NT2/D1 (cell line): ENCODE measurements at regions not wholly inside any gene's neighbourhood (a gene's known extent, or its start where the extent isn't known, plus 50 kb on each side); places are given as distances from the start of the nearest gene placed in this dataset.

Experiments
- DNase-seq: peaks from one replicate; pipeline ENCODE4 v3.0.0-alpha.2; 2011; ENCODE audit warnings: low read depth, low spot score
- H3K27me3 ChIP-seq: 2 replicates; pipeline ENCODE4 v1.6.0; 2011; ENCODE audit warnings: mild to moderate bottlenecking; ENCODE audit not compliant: insufficient read length, insufficient read depth
- H3K36me3 ChIP-seq: 2 replicates; pipeline ENCODE4 v1.6.1; 2011; ENCODE audit warnings: mild to moderate bottlenecking, low read length, mixed read lengths; ENCODE audit not compliant: insufficient read depth, insufficient read length
- H3K4me1 ChIP-seq: 2 replicates; pipeline ENCODE4 v1.5.1; 2011; ENCODE audit not compliant: insufficient read depth, insufficient read length
- H3K4me3 ChIP-seq: 2 replicates; pipeline ENCODE4 v1.5.1; 2011; ENCODE audit warnings: low read depth; ENCODE audit not compliant: insufficient read length
- H3K9ac ChIP-seq: 2 replicates; pipeline ENCODE4 v1.6.0; 2011; ENCODE audit warnings: low read depth; ENCODE audit not compliant: insufficient read length
- H3K9me3 ChIP-seq: 2 replicates; pipeline ENCODE4 v1.5.1; 2011; ENCODE audit warnings: mild to moderate bottlenecking, low read length; ENCODE audit not compliant: insufficient read depth
- SUZ12 ChIP-seq: IDR thresholded peaks from 2 replicates; pipeline ENCODE4 v1.6.1; 2011; ENCODE audit not compliant: insufficient read length, insufficient read depth; ENCODE audit errors: extremely low read depth
- YY1 ChIP-seq: IDR thresholded peaks from 2 replicates; pipeline ENCODE4 v1.6.1; 2011; ENCODE audit not compliant: insufficient read length, insufficient read depth
- ZNF274 ChIP-seq: IDR thresholded peaks from 2 replicates; pipeline ENCODE4 v1.6.1; 2011; ENCODE audit warnings: mild to moderate bottlenecking, low read depth, low read length

DNA sequence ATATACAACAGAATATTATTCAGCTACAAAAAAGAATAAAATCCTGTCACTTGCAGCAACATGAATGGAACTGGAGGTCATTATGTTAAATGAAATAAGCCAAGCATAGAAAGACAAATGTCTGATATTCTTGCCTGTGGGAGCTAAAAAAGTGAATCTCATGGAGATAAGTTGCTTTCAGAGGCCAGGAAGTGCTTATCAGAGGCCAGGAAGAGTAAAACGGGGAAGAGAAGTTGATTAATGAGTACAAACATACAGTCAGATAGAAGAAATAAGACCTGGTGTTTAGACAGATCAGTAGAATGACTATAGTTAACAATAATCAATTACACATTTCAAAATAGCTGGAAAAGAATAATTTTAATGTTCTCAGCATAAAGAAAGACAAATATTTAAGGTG, 54.4 kb upstream of the CPHXL start:
- Histone ChIP-seq H3K4me1 (no peaks in the 10 kb centered on the region), H3K36me3 (no peaks in the 10 kb centered on the region), H3K27me3 (no peaks in the 10 kb centered on the region), H3K9ac (no peak overlapping the region), H3K4me3 (no peak overlapping the region), H3K9me3 (no peaks in the 10 kb centered on the region)
- no peak for DNase-seq
- no peak for TF ChIP-seq SUZ12
- no peak for TF ChIP-seq YY1
- no peak for TF ChIP-seq ZNF274

DNA sequence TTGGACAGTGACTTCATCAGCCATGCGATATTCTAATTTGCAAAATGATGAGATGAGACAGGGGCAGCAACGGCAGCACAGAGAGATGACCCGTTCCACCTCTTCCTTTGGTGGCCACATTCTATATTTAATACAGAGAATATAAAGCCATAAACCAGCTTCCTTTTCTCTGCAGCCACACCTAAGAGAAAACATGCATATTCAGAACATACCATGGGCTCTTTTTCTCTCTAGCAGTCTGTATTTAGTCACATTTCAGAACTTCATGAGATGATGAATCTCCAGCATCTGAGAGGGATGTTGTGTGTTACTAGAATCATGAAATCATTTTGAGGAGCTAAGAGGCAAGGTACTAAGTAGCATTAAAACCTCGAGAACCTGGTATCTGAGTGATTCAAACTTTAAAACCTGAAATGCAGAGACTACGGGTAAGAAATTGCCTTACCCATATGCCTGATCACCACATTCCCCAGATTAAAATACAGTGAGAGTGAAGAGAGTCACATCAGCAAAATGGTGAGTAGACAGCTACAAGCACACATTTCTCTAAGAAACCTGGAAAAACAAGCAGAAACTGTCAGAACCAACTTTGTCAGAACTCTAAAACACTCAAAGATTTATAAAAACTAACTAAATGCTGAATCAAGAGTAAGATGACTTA, 55.5 kb upstream of the CPHXL start:
- no peak for DNase-seq
- H3K9me3 ChIP-seq: no peaks in the 10 kb centered on the region
- TF ChIP-seq YY1 (no peak), ZNF274 (no peak), SUZ12 (no peak)
- H3K4me3 ChIP-seq: no peak overlapping the region
- H3K9ac ChIP-seq: no peak overlapping the region
- no peaks in the 10 kb centered on the region for H3K4me1 ChIP-seq
- H3K27me3 ChIP-seq: no peaks in the 10 kb centered on the region
- H3K36me3 ChIP-seq: no peaks in the 10 kb centered on the region

DNA sequence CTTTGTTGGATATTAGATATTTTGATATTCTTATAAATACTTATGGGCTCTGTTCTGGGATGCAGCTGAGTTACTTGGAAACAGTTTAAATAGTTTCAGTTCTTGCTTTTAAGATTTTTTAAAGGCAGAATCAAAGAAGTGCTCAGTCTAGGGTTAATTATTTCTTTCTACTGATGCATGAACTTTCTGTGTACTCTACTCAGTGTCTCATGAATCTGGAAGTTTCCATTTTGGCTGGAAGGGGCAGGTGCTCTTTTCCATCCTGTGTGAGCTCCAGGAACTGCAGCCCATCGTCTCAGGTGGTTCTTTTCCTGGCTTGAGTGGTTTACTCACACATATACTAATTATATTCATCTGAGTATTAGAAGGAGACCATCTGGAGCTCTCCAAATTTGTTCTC, 61.1 kb upstream of the CPHXL start:
- H3K27me3 ChIP-seq: no peaks in the 10 kb centered on the region
- no peaks in the 10 kb centered on the region for H3K4me1 ChIP-seq
- no peak for TF ChIP-seq ZNF274
- TF ChIP-seq SUZ12: no peak
- no peak for TF ChIP-seq YY1
- no peak overlapping the region for H3K4me3 ChIP-seq
- H3K9me3 ChIP-seq: no peaks in the 10 kb centered on the region
- H3K36me3 ChIP-seq: no peaks in the 10 kb centered on the region
- no peak for DNase-seq
- no peak overlapping the region for H3K9ac ChIP-seq

DNA sequence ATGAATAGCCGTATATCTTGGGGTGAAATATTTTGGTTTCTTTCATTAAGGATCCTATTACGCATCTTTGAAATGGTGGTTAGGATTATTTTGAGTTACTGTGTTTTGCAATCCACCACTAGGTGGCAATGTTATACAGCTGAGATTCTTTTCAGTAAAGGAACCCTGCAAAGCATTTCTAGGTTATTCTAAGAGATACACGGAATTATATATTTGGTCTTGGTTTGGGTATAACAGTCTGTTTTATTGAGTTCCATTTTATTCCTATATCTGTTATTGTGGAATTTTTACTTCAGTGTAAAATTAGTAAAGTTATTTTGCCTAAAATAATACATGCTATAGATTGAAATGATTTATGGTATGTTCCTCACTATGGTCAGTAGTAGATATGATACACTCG, 62.9 kb upstream of the CPHXL start:
- DNase-seq: peak; percentile 30
- no peaks in the 10 kb centered on the region for H3K4me1 ChIP-seq
- no peaks in the 10 kb centered on the region for H3K27me3 ChIP-seq
- no peaks in the 10 kb centered on the region for H3K36me3 ChIP-seq
- no peaks in the 10 kb centered on the region for H3K9me3 ChIP-seq
- TF ChIP-seq ZNF274 (no peak), YY1 (no peak), SUZ12 (no peak)
- H3K4me3 ChIP-seq: no peak overlapping the region
- no peak overlapping the region for H3K9ac ChIP-seq

DNA sequence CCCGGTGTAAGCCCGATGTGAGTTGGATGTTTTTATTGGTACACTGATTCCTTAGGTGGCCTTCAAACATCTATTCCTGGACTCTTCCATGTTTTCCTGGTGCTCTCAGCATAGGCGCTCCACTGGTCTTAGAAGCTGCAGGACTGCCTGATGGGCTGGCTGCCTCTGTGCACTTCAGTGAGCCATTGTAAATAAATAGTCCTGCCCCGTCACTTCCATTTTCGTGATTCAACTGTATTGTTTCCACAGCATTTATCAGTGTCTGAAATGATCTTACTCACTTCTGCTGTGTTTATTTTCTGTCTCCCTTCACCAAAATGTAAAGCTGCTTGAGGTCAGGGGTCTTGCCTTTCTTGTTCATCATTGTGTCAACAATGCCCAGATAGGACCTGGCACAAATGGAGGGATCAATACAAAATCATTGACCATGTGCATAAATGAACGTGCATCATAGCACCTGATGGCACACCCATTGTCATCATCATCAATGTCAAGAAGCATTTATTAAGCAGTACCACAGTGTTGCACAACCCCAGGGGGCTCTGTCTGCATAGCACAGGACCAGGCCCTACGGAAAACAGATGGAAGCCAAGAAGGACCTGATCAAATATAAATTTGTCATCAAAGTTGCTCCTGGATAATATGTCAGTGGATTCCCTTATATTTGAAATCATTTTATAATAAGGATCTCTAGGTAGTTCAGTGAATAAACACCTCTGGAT, 66.6 kb upstream of the CPHXL start:
- H3K4me3 ChIP-seq: no peak overlapping the region
- no peak overlapping the region for H3K9ac ChIP-seq
- DNase-seq: no peak
- no peaks in the 10 kb centered on the region for H3K36me3 ChIP-seq
- H3K4me1 ChIP-seq: no peaks in the 10 kb centered on the region
- no peaks in the 10 kb centered on the region for H3K9me3 ChIP-seq
- no peaks in the 10 kb centered on the region for H3K27me3 ChIP-seq
- no peak for TF ChIP-seq ZNF274
- no peak for TF ChIP-seq YY1
- TF ChIP-seq SUZ12: no peak

DNA sequence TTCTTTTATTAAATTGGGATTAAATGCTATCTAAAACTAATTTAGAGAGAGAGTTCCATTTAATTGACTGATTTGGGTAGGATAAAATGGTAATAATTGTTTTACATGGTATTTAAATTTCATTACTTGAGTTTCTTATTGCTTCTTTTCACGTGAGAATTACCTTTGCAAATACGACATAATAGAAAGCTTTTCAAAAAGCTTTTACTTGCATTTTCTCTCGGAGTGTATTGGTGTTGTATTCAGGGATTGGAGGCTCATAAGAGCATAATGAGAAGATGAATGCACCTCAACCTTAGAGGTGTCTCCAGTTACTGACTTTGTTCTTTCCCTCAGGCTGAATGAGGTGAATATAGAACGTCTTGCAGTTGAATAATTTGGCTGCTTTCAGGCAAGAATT, 67.4 kb upstream of the CPHXL start:
- no peak for DNase-seq
- Histone ChIP-seq H3K4me3 (no peak overlapping the region), H3K4me1 (no peaks in the 10 kb centered on the region), H3K9me3 (no peaks in the 10 kb centered on the region), H3K9ac (no peak overlapping the region), H3K36me3 (no peaks in the 10 kb centered on the region), H3K27me3 (no peaks in the 10 kb centered on the region)
- TF ChIP-seq YY1: no peak
- TF ChIP-seq SUZ12: no peak
- TF ChIP-seq ZNF274: no peak

DNA sequence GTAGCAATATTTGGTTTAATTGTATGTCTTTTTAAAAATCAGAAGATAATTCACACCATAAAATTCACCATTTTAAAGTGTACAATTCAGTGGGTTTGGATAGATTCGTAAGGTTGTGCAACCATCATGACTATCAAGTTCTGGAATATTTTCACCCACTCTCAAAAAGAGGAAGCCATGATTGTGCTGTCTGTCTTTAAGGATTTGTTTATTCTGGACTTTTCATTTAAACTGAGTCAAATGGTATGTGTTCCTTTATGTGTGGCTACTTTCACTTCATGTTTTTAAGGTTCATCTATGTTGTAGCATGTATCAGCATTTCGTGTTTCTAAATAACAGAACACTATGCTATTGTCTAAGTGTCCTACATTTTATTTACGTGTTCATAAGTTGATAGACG, 68.1 kb upstream of the CPHXL start:
- H3K9me3 ChIP-seq: no peaks in the 10 kb centered on the region
- no peak for DNase-seq
- no peaks in the 10 kb centered on the region for H3K4me1 ChIP-seq
- no peak overlapping the region for H3K4me3 ChIP-seq
- H3K36me3 ChIP-seq: no peaks in the 10 kb centered on the region
- H3K9ac ChIP-seq: no peak overlapping the region
- no peaks in the 10 kb centered on the region for H3K27me3 ChIP-seq
- TF ChIP-seq SUZ12: no peak
- no peak for TF ChIP-seq YY1
- TF ChIP-seq ZNF274: no peak
